ENCODE measurements at regions not wholly inside any gene's neighbourhood (a gene's known extent, or its start where the extent isn't known, plus 50 kb on each side); places are given as distances from the start of the nearest gene placed in this dataset.

DNA sequence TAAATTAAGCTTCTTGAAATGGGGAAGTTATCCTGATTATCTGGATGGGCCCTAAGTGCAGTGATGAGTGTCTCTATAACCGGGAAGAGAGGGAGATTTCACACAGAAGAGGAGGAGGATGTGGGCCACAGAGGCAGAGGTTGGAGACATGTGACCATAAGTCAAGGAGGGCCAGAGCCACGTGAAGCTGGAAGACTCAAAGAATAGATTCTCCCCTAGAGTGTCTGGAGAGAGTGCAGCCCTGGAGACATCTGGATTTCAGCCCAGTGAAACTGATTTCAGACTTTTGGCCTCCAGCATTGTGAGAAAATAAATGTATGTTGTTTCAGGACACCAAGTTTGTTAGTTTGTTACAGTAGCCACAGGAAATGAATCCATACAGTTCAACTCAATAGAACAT lies 442.9 kb downstream of the NTRK2 start:
- TF ChIP-seq KLF1 (tag; IDR thresholded peaks at IDR 0.05) (no peak), RFX5 (IDR thresholded peaks at IDR 0.05; ENCODE audit: low read depth, low read length) (no peak), SMC3 (conservative IDR thresholded peaks at IDR 0.05; ENCODE audit: insufficient read depth, low read depth, low read length) (no peak), CHD4 (IDR thresholded peaks at IDR 0.05; ENCODE audit: insufficient read depth, insufficient replicate concordance, low read depth, low read length, poor library complexity, severe bottlenecking) (no peak), MYBL2 (IDR thresholded peaks at IDR 0.05; ENCODE audit: low read depth) (no peak), MYBL2 (CRISPR knock-in tag; IDR thresholded peaks at IDR 0.05; ENCODE audit: borderline replicate concordance) (no peak), CHD2 (IDR thresholded peaks at IDR 0.05; ENCODE audit: low read depth, low read length) (no peak), TRIM24 (IDR thresholded peaks at IDR 0.05) (no peak), GABPA (tag; conservative IDR thresholded peaks at IDR 0.05; ENCODE audit: low read depth) (no peak), CREM (IDR thresholded peaks at IDR 0.05; ENCODE audit: low read depth) (no peak), ETV5 (CRISPR knock-in tag; IDR thresholded peaks at IDR 0.05; ENCODE audit: low read depth) (no peak), ATF4 (CRISPR knock-in tag; IDR thresholded peaks at IDR 0.05) (no peak)
